ENCODE measurements at regions not wholly inside any gene's neighbourhood (a gene's known extent, or its start where the extent isn't known, plus 50 kb on each side); places are given as distances from the start of the nearest gene placed in this dataset.

- no peak overlapping the region for H3K4me3 ChIP-seq (ENCODE audit: low read length)
- no peak for TF ChIP-seq ZNF274 (IDR thresholded peaks at IDR 0.05; ENCODE audit: low read depth, low read length)
Measured at GRCh38 chr5:74240783-74241750, 399.5 kb downstream of the ENC1 start.

DNA sequence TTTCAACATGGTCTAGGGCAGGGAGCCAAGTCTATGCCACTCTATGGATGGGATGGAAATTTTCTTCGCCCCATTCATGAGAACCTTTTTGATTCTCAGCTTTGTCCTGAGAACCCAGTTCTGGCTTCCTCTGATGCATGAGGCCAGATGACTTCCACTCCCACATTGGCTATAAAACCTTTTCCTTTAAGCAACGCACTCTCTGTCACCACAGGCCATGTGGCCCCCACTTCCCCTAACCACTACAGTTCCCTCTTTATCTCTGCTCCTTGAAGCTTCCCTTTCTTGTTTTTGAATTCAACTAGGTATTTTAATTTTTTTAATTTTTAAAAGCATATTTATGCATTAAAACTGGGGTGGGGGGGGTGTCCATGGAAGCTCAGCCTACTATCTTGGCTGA, 401.3 kb downstream of the ENC1 start:
- TF ChIP-seq ZNF274 (IDR thresholded peaks at IDR 0.05; ENCODE audit: low read depth, low read length): no peak
- H3K4me3 ChIP-seq (ENCODE audit: low read length): no peak overlapping the region

- TF ChIP-seq ZNF274 (IDR thresholded peaks at IDR 0.05; ENCODE audit: low read depth, low read length): no peak
- H3K4me3 ChIP-seq (ENCODE audit: low read length): no peak overlapping the region
Measured at GRCh38 chr5:74237571-74238145, 402.9 kb downstream of the ENC1 start.

DNA sequence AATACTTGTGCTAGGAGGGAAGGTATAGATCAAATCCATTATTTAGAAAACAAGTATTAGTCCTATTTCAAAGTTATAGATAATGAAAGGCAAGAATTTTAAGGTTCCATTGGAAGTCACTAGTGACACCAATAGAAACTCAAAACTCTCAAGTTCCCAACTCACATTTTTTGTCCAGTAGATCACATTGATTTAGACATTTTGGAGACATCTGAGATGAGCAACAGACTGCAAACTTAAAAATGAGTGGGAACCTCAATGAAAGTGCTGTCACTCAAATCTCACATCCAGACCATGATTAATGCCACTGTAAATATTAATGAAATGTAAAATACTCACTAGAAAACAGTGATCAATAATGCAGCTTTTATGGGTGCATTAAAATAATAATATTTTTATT, 405.0 kb downstream of the ENC1 start:
- H3K4me3 ChIP-seq (ENCODE audit: low read length): no peak overlapping the region

DNA sequence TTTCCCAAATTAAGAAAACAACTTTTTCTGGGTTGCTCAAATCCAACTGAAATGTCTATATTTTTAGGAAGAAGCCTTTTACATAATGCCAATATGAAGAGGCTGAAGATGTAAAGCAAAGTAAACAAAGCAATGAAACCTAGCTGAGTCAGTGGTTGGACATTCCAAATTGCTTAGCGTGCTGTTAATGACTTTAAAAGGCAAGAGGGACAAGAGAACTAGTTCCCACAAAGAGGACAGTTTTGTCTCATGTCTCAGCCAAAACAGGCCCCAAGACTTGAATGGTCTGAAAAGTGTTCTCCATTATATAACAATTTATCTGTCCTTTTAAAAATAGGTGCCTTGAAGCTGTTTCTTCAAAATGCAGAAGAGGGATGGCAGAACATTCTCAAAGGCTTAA, 407.0 kb downstream of the ENC1 start:
- no peak overlapping the region for H3K4me3 ChIP-seq (ENCODE audit: low read length)
- no peak for TF ChIP-seq ZNF274 (IDR thresholded peaks at IDR 0.05; ENCODE audit: low read depth, low read length)

More for the DNA sequence above, 405.0 kb downstream of the ENC1 start:
- TF ChIP-seq ZNF274 (IDR thresholded peaks at IDR 0.05; ENCODE audit: low read depth, low read length): no peak

DNA sequence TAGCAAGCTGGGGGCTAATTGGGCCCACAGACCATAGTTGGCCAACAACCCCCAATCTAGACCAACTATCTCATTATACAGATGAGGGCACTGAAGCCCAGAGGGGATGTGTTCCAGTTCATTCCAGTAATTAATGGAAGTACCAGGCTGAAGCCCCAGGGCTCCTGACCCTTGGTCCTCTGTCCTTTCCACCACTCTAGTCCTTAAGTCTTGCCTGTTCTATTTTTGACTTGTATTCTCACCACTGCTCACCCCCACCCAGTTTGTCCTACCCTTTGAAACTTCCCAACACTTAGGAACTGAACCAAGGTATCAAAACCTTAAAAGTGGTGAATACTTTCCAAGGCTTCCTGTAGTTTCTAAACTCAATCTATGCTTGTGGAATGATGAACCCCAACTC, 407.4 kb downstream of the ENC1 start:
- H3K4me3 ChIP-seq (ENCODE audit: low read length): no peak overlapping the region
- TF ChIP-seq ZNF274 (IDR thresholded peaks at IDR 0.05; ENCODE audit: low read depth, low read length): no peak

- no peak for TF ChIP-seq ZNF274 (IDR thresholded peaks at IDR 0.05; ENCODE audit: low read depth, low read length)
- no peak overlapping the region for H3K4me3 ChIP-seq (ENCODE audit: low read length)
Measured at GRCh38 chr5:74232276-74232675, 408.3 kb downstream of the ENC1 start.

- H3K4me3 ChIP-seq (ENCODE audit: low read length): no peak overlapping the region
- no peak for TF ChIP-seq ZNF274 (IDR thresholded peaks at IDR 0.05; ENCODE audit: low read depth, low read length)
Measured at GRCh38 chr5:74231697-74232096, 408.8 kb downstream of the ENC1 start.

DNA sequence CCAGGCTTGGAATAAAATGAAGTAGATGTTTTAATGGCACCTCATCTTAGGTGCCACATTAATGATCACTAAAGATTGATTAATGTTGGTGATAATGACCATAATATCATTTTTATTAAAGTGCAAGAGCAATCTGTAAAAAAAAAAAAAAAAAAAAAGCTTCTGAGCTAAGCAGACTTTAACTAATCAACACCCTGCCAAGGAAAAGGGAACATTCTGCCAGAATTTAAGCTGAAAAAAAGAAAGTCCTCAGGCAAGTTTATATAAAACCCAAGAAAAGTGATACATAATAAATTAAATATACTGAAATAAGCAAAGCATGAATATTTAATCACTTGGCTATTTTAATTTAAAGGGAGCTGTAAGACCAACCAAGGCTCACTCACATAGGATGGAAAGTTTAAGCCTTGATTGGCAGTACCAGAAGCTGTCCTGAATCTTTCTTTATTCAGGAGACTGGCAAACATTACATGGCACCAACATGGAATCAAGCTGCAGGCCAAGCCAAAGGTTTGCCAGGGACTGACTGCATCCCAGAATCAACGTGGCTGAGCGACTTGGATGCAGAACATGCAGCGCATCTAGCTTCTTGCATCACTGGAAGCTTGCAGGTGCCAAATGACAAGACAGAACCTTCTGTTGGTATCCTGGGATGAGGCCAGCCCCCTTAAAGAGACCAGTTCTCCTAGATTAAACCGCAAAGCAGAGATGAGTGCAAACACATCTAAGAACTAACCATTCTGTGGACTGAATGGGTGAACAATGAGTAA, 413.6 kb downstream of the ENC1 start:
- no peak for TF ChIP-seq ZNF274 (IDR thresholded peaks at IDR 0.05; ENCODE audit: low read depth, low read length)
- no peak overlapping the region for H3K4me3 ChIP-seq (ENCODE audit: low read length)

GRCh38 chr5:74225587-74225986, 414.9 kb downstream of the ENC1 start:
- TF ChIP-seq ZNF274 (IDR thresholded peaks at IDR 0.05; ENCODE audit: low read depth, low read length): no peak
- no peak overlapping the region for H3K4me3 ChIP-seq (ENCODE audit: low read length)

DNA sequence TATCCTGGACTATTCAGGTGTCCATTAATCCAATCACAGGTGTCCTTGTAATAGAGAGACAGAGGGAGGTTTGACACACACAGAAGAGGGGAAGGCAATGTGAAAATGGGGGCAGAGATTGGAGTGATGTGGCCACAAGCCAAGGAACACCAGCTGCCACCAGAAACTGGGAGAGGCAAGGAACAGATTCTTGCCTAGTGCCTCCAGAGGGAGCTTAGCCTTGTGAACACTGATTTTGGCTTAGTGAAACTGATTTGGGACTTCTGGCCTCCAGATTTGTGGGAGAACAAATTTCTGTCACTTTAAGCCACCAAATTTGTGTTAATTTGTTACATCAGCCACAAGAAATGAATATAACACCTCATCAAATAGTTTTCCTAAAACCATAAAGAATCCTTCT, 416.2 kb downstream of the ENC1 start:
- TF ChIP-seq ZNF274 (IDR thresholded peaks at IDR 0.05; ENCODE audit: low read depth, low read length): no peak
- H3K4me3 ChIP-seq (ENCODE audit: low read length): no peak overlapping the region

- no peak overlapping the region for H3K4me3 ChIP-seq (ENCODE audit: low read length)
- no peak for TF ChIP-seq ZNF274 (IDR thresholded peaks at IDR 0.05; ENCODE audit: low read depth, low read length)
Measured at GRCh38 chr5:74222806-74223205, 417.7 kb downstream of the ENC1 start.

- no peak overlapping the region for H3K4me3 ChIP-seq (ENCODE audit: low read length)
- TF ChIP-seq ZNF274 (IDR thresholded peaks at IDR 0.05; ENCODE audit: low read depth, low read length): no peak
Measured at GRCh38 chr5:74221413-74221812, 419.1 kb downstream of the ENC1 start.

DNA sequence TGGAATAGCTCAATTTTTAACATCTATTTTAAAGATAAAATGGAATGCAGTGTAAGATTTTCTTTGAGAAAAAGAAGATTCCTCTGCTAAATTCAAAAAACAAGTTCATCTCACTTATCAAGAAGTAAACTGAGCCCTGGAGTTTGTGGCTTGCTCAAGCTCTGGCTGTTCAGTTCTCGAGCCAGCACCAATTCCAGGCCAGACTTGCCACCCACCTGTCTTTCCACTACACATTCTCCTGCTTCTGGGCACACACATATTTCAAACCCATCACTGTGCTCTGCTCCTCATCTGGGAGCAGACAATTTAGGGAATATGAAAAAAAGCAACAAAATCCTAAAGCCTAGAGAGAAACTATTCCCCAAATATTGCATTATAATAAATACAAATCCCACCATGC, 424.5 kb downstream of the ENC1 start:
- no peak overlapping the region for H3K4me3 ChIP-seq (ENCODE audit: low read length)
- no peak for TF ChIP-seq ZNF274 (IDR thresholded peaks at IDR 0.05; ENCODE audit: low read depth, low read length)
